HG03469 (cell line): ENCODE measurements at regions not wholly inside any gene's neighbourhood (a gene's known extent, or its start where the extent isn't known, plus 50 kb on each side); places are given as distances from the start of the nearest gene placed in this dataset.

Source experiments
- ATAC-seq: cut with Tn5 transposase; IDR thresholded peaks from one replicate; pipeline ENCODE4 v1.9.1; 2021; ENCODE audit warnings: mild to moderate bottlenecking, moderate library complexity, moderate number of reproducible peaks; ENCODE audit not compliant: unreplicated experiment

GRCh38 chr18:40738321-40738880 lies 1216.6 kb upstream of the PIK3C3 start:
- peak; percentile 46 for ATAC-seq

- no peak for ATAC-seq
Measured at GRCh38 chr18:40708726-40709125, 1246.3 kb upstream of the PIK3C3 start.

- no peak for ATAC-seq
Measured at GRCh38 chr18:40707797-40708196, 1247.2 kb upstream of the PIK3C3 start.

GRCh38 chr18:40698129-40698528 lies 1256.9 kb upstream of the PIK3C3 start:
- ATAC-seq = no peak

- ATAC-seq = no peak
Measured at GRCh38 chr18:40695526-40695925, 1259.5 kb upstream of the PIK3C3 start.

- ATAC-seq = no peak
Measured at GRCh38 chr18:40692871-40693270, 1262.2 kb upstream of the PIK3C3 start.

GRCh38 chr18:40690062-40690461 lies 1265.0 kb upstream of the PIK3C3 start:
- no peak for ATAC-seq

- no peak for ATAC-seq
Measured at GRCh38 chr18:40687399-40687798, 1267.6 kb upstream of the PIK3C3 start.

GRCh38 chr18:40686836-40687235 lies 1268.2 kb upstream of the PIK3C3 start:
- ATAC-seq = no peak

GRCh38 chr18:40685219-40685618 lies 1269.8 kb upstream of the PIK3C3 start:
- ATAC-seq = no peak

GRCh38 chr18:40678318-40678717 lies 1276.7 kb upstream of the PIK3C3 start:
- ATAC-seq = no peak

- ATAC-seq = no peak
Measured at GRCh38 chr18:40676668-40677067, 1278.4 kb upstream of the PIK3C3 start.

GRCh38 chr18:40673150-40673549 lies 1281.9 kb upstream of the PIK3C3 start:
- no peak for ATAC-seq

GRCh38 chr18:40672590-40672989 lies 1282.4 kb upstream of the PIK3C3 start:
- no peak for ATAC-seq

- ATAC-seq = no peak
Measured at GRCh38 chr18:40670668-40671375, 1284.2 kb upstream of the PIK3C3 start.

- no peak for ATAC-seq
Measured at GRCh38 chr18:40662898-40663437, 1292.1 kb upstream of the PIK3C3 start.

- no peak for ATAC-seq
Measured at GRCh38 chr18:40653682-40654081, 1301.4 kb upstream of the PIK3C3 start.

GRCh38 chr18:40652321-40652720 lies 1302.7 kb upstream of the PIK3C3 start:
- no peak for ATAC-seq

- ATAC-seq = no peak
Measured at GRCh38 chr18:40651163-40651562, 1303.9 kb upstream of the PIK3C3 start.

GRCh38 chr18:40642692-40643229 lies 1312.3 kb upstream of the PIK3C3 start:
- ATAC-seq = no peak

GRCh38 chr18:40631319-40631718 lies 1323.7 kb upstream of the PIK3C3 start:
- ATAC-seq = no peak

- ATAC-seq = no peak
Measured at GRCh38 chr18:40630496-40630895, 1324.5 kb upstream of the PIK3C3 start.
